GM10266 (cell line): ENCODE measurements at regions not wholly inside any gene's neighbourhood (a gene's known extent, or its start where the extent isn't known, plus 50 kb on each side); places are given as distances from the start of the nearest gene placed in this dataset.

ENCODE experiments used
- DNase-seq: peaks from one replicate; pipeline ENCODE4 v3.0.0; 2012; ENCODE audit errors: extremely low spot score
- TF ChIP-seq, protein P1 (sequence below): IDR thresholded peaks from 2 replicates; pipeline ENCODE4 v1.5.1; 2012; ENCODE audit warnings: mild to moderate bottlenecking, low read depth; ENCODE audit not compliant: control insufficient read depth, insufficient read depth; ENCODE audit errors: missing control alignments

GRCh38 chr16:5333991-5334390 lies 236.4 kb upstream of the EEF2KMT start:
- TF ChIP-seq, protein P1, sequence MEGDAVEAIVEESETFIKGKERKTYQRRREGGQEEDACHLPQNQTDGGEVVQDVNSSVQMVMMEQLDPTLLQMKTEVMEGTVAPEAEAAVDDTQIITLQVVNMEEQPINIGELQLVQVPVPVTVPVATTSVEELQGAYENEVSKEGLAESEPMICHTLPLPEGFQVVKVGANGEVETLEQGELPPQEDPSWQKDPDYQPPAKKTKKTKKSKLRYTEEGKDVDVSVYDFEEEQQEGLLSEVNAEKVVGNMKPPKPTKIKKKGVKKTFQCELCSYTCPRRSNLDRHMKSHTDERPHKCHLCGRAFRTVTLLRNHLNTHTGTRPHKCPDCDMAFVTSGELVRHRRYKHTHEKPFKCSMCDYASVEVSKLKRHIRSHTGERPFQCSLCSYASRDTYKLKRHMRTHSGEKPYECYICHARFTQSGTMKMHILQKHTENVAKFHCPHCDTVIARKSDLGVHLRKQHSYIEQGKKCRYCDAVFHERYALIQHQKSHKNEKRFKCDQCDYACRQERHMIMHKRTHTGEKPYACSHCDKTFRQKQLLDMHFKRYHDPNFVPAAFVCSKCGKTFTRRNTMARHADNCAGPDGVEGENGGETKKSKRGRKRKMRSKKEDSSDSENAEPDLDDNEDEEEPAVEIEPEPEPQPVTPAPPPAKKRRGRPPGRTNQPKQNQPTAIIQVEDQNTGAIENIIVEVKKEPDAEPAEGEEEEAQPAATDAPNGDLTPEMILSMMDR, result no peak
- DNase-seq, result no peak

GRCh38 chr16:5333126-5333525 lies 235.5 kb upstream of the EEF2KMT start:
- TF ChIP-seq, protein P1, result no peak
- no peak for DNase-seq

GRCh38 chr16:5330058-5330457 lies 232.5 kb upstream of the EEF2KMT start:
- no peak for DNase-seq
- TF ChIP-seq, protein P1, result no peak

DNA sequence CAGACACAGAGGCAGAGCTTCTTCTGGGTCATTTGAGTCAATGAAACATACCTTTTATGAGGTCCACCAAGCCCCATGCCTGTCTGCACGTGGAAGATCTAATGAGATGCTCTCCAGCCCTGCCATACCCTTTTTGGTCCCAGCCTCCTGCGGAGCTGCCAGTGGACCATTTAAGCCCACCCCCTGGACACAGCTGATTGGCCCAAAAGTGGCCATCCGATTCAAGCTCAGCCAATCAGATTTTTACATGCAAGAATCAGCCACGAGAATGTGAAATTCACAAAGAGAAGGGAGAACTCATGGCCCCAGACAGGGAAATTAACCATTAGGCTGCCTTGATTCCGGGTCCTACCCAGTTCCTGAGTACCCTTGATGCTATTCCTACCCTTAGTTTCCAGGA lies 231.0 kb upstream of the EEF2KMT start:
- no peak for DNase-seq
- TF ChIP-seq, protein P1, result no peak

DNA sequence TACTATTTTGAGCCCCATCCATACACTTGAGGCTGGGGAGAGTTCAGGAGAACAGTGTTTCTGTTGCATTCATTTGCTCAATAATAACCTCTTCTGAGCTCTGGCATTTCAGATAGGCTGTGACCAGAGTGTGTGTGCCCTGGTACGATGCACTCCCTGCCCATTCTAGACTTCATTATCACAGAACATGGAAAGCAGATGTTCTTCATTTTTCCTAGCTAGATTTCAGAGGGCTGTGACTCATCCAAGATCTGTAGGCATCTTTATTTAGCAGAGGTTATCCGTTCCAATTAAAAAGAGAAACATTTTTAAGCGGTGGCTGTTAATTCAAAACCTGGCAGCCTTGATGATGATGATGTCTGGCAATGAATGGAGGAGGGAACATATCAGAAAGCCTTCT lies 228.8 kb upstream of the EEF2KMT start:
- TF ChIP-seq, protein P1, result no peak
- DNase-seq, result no peak

GRCh38 chr16:5325932-5326331 lies 228.3 kb upstream of the EEF2KMT start:
- TF ChIP-seq, protein P1, result no peak
- no peak for DNase-seq

GRCh38 chr16:5323284-5324141 lies 225.9 kb upstream of the EEF2KMT start:
- DNase-seq, result no peak
- TF ChIP-seq, protein P1, result no peak
